ENCODE measurements at regions not wholly inside any gene's neighbourhood (a gene's known extent, or its start where the extent isn't known, plus 50 kb on each side); places are given as distances from the start of the nearest gene placed in this dataset.

- TF ChIP-seq RAD21 (IDR thresholded peaks at IDR 0.05; ENCODE audit: low read depth) (no peak), EGR1 (IDR thresholded peaks at IDR 0.05) (no peak), EP300 (IDR thresholded peaks at IDR 0.05; ENCODE audit: borderline replicate concordance) (no peak), MAX (IDR thresholded peaks at IDR 0.05) (no peak), TEAD4 (IDR thresholded peaks at IDR 0.05) (no peak), USF1 (IDR thresholded peaks at IDR 0.05) (no peak), CEBPB (IDR thresholded peaks at IDR 0.05) (no peak)
These were observed 93.6 kb upstream of the WASF3 start for GRCh38 chr13:26463848-26464247.

Measured in Ishikawa (cell line).